ENCODE measurements at regions not wholly inside any gene's neighbourhood (a gene's known extent, or its start where the extent isn't known, plus 50 kb on each side); places are given as distances from the start of the nearest gene placed in this dataset.
"Not testable (repeated sequence)": the region's sequence is repeated elsewhere in the genome, so short reads cannot be mapped to it uniquely, and the experiment has no call there.

GRCh38 chr3:66633402-66634381 lies 132.9 kb upstream of the LRIG1 start:
- no peak for DNase-seq

- DNase-seq = no peak
These were observed 137.9 kb upstream of the LRIG1 start for GRCh38 chr3:66638717-66639116.

GRCh38 chr3:66639809-66640356 lies 139.1 kb upstream of the LRIG1 start:
- DNase-seq = no peak

- no peak for DNase-seq
These were observed 141.2 kb upstream of the LRIG1 start for GRCh38 chr3:66642019-66642418.

- no peak for DNase-seq
These were observed 141.7 kb upstream of the LRIG1 start for GRCh38 chr3:66642484-66642883.

- DNase-seq = no peak
These were observed 143.7 kb upstream of the LRIG1 start for GRCh38 chr3:66644549-66644948.

- DNase-seq = no peak
These were observed 148.2 kb upstream of the LRIG1 start for GRCh38 chr3:66648975-66649374.

- not testable (repeated sequence) for DNase-seq
These were observed 150.7 kb upstream of the LRIG1 start for GRCh38 chr3:66651520-66651919.

- DNase-seq = not testable (repeated sequence)
These were observed 151.3 kb upstream of the LRIG1 start for GRCh38 chr3:66652100-66652499.

- DNase-seq = no peak
These were observed 154.2 kb upstream of the LRIG1 start for GRCh38 chr3:66655044-66655443.

- no peak for DNase-seq
These were observed 154.8 kb upstream of the LRIG1 start for GRCh38 chr3:66655671-66656070.

- DNase-seq = no peak
These were observed 155.8 kb upstream of the LRIG1 start for GRCh38 chr3:66656609-66657008.

GRCh38 chr3:66659056-66659455 lies 158.2 kb upstream of the LRIG1 start:
- no peak for DNase-seq

- no peak for DNase-seq
These were observed 160.8 kb upstream of the LRIG1 start for GRCh38 chr3:66661628-66662027.

- no peak for DNase-seq
These were observed 162.1 kb upstream of the LRIG1 start for GRCh38 chr3:66662894-66663293.

GRCh38 chr3:66665021-66665695 lies 164.3 kb upstream of the LRIG1 start:
- no peak for DNase-seq

GRCh38 chr3:66666362-66666761 lies 165.5 kb upstream of the LRIG1 start:
- no peak for DNase-seq

- DNase-seq = no peak
These were observed 166.4 kb upstream of the LRIG1 start for GRCh38 chr3:66667263-66667662.

GRCh38 chr3:66671291-66671690 lies 170.5 kb upstream of the LRIG1 start:
- no peak for DNase-seq

GRCh38 chr3:66672830-66673229 lies 172.0 kb upstream of the LRIG1 start:
- no peak for DNase-seq

- peak; percentile 23 for DNase-seq
These were observed 172.5 kb upstream of the LRIG1 start for GRCh38 chr3:66673293-66673692.

- peak; percentile 71 for DNase-seq
These were observed 174.5 kb upstream of the LRIG1 start for GRCh38 chr3:66675366-66675765.

- DNase-seq = no peak
These were observed 191.4 kb upstream of the LRIG1 start for GRCh38 chr3:66692042-66692765.

Data from fibroblast of skin of abdomen (primary cell).